ENCODE measurements at regions not wholly inside any gene's neighbourhood (a gene's known extent, or its start where the extent isn't known, plus 50 kb on each side); places are given as distances from the start of the nearest gene placed in this dataset.
A peak's percentile ranks its signal among the peaks of the same experiment; 100 is the strongest.

DNA sequence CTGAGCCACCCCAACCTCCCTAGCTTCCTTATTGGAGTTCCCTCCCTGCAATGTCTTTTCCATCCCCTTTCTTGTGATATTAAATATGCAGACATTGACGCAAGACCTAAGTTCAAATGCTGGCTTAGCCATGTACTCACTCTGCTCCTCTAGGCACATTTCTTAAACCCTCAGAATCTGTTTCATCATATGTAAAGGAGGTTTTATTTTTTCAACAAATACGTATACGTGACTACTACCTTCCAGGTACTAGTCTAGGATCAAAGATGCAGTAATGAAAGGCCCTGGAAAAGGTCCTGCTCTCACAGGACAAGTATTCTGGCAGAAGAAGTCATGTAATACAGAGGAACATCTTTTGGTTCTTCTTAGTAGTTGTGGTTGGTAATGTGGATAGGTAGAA, 98.6 kb downstream of the SIPA1L2 start:
- WGBS, 5 donors, result 91 to 96% (median 93%) methylated on average over 3 of the region's 3 CpGs

DNA sequence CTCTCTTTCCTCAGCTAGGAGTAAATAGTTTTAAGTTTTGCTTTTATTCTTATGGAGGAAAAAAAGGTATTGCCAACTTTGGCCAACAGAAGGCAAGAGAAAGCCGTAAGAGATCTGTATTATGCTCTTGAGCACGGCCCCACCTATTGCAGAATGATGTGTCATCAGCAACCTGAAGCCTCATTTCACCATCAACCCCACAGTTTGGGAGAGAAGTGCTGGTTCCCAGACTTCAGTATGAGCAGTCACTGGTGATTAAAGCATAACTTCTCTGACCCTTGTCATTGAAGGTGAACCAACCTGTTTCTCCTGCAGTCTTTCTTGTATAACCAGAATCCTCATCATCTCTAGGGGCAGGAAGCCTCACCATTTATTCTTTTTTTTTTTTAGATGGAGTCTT, 100.2 kb downstream of the SIPA1L2 start:
- Histone ChIP-seq H3K27ac (no peak overlapping the region), H3K27me3 (replicated peaks in 1 of 7) (no peaks in the 10 kb centered on the region), H3K36me3 (no peaks in the 10 kb centered on the region), H3K4me1 (peaks cover 0 to 36% (median 9%) of the 10 kb centered on the region in 6 donors), H3K4me3 (no peak overlapping the region), H3K9me3 (no peaks in the 10 kb centered on the region)
- WGBS, 5 donors, result 56 to 97% (median 86%) methylated on average over 2 of the region's 2 CpGs
- no peak for DNase-seq
- TF ChIP-seq, protein P1, sequence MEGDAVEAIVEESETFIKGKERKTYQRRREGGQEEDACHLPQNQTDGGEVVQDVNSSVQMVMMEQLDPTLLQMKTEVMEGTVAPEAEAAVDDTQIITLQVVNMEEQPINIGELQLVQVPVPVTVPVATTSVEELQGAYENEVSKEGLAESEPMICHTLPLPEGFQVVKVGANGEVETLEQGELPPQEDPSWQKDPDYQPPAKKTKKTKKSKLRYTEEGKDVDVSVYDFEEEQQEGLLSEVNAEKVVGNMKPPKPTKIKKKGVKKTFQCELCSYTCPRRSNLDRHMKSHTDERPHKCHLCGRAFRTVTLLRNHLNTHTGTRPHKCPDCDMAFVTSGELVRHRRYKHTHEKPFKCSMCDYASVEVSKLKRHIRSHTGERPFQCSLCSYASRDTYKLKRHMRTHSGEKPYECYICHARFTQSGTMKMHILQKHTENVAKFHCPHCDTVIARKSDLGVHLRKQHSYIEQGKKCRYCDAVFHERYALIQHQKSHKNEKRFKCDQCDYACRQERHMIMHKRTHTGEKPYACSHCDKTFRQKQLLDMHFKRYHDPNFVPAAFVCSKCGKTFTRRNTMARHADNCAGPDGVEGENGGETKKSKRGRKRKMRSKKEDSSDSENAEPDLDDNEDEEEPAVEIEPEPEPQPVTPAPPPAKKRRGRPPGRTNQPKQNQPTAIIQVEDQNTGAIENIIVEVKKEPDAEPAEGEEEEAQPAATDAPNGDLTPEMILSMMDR (IDR thresholded peaks at IDR 0.05 in 8 of 11, conservative IDR thresholded peaks at IDR 0.05 in 3 of 11), result no peak
- TF ChIP-seq POLR2A (IDR thresholded peaks at IDR 0.05) (no peak), POLR2AphosphoS5 (IDR thresholded peaks at IDR 0.05) (no peak)
- intact Hi-C loops (cut with DNase I; ENCODE audit: low total_unique reads), result no loop called here

More for the DNA sequence above, 98.6 kb downstream of the SIPA1L2 start:
- intact Hi-C loops (cut with DNase I; ENCODE audit: low total_unique reads), result no loop called here
- H3K4me1 ChIP-seq, result peaks cover 0 to 27% (median 9%) of the 10 kb centered on the region in 6 donors
- no peaks in the 10 kb centered on the region for H3K36me3 ChIP-seq
- H3K9me3 ChIP-seq, result no peaks in the 10 kb centered on the region
- TF ChIP-seq POLR2AphosphoS5 (IDR thresholded peaks at IDR 0.05), result no peak
- no peak for TF ChIP-seq POLR2A (IDR thresholded peaks at IDR 0.05)
- TF ChIP-seq, protein P1 (IDR thresholded peaks at IDR 0.05 in 8 of 11, conservative IDR thresholded peaks at IDR 0.05 in 3 of 11), result no peak
- no peaks in the 10 kb centered on the region for H3K27me3 ChIP-seq (replicated peaks in 1 of 7)
- DNase-seq, result no peak
- no peak overlapping the region for H3K27ac ChIP-seq
- H3K4me3 ChIP-seq, result no peak overlapping the region

DNA sequence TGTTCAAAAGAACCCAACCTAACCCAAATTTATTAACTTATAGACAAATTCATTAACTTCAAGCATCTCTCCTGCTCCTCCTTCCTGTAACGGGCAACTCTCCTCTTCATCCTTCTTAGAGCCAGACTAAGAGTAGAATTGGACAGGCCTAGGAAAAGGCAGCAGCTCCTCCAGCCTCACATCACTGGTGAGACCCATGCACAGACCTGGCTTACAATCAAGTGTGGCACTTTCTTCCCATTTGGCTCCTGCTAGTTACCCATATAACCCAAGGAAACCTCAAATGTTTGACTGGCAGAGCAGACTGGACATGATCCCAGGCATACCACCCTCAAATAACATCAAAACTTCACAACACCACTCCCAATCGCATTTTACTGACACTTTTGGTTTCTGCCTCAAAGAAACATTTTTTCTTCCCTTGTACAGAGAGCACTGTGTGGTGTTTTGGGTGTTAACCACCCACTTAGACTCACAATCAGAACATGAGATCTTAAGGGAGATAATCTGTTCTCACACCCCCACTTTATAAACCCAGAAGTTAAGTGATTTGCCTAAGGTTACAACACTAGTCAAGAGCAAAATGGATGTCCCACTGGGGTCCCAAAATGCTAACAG, 101.4 kb downstream of the SIPA1L2 start:
- no peaks in the 10 kb centered on the region for H3K36me3 ChIP-seq
- no peaks in the 10 kb centered on the region for H3K9me3 ChIP-seq
- intact Hi-C loops (cut with DNase I; ENCODE audit: low total_unique reads), result no loop called here
- 72 to 79% (median 74%) methylated on average over 2 of the region's 2 CpGs for WGBS, 5 donors
- peaks cover 0 to 36% (median 9%) of the 10 kb centered on the region in 6 donors for H3K4me1 ChIP-seq
- TF ChIP-seq POLR2AphosphoS5 (IDR thresholded peaks at IDR 0.05) (no peak), POLR2A (IDR thresholded peaks at IDR 0.05) (no peak)
- TF ChIP-seq, protein P1 (IDR thresholded peaks at IDR 0.05 in 8 of 11, conservative IDR thresholded peaks at IDR 0.05 in 3 of 11), result no peak
- no peak for DNase-seq
- H3K27me3 ChIP-seq (replicated peaks in 1 of 7), result no peaks in the 10 kb centered on the region
- peak overlapping the region in 3 of 8 donors; percentile 19 to 48 (median 39) for H3K27ac ChIP-seq
- H3K4me3 ChIP-seq, result no peak overlapping the region

DNA sequence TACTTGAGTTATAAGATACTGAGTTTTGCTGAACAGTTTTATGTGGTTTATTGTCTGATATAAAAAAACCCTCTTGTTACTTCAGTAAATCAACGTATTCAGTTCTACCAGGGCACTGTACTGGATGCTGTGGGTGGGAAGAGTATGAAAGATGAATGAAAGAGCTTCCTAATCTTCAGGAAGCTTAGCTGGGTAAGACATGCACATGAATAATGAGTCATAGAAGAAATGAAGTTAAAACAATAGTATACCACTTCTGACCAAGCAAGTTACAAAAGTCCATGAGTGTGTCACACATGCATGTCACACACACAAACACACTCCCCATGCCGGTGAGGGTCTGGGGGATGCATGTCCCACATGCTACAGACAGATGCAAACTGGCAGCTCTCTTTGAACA, 105.9 kb downstream of the SIPA1L2 start:
- Histone ChIP-seq H3K27me3 (replicated peaks in 1 of 7) (no peaks in the 10 kb centered on the region), H3K4me3 (no peak overlapping the region), H3K36me3 (no peaks in the 10 kb centered on the region), H3K4me1 (peaks cover 0 to 34% (median 9%) of the 10 kb centered on the region in 6 donors), H3K9me3 (no peaks in the 10 kb centered on the region), H3K27ac (no peak overlapping the region)
- TF ChIP-seq, protein P1 (IDR thresholded peaks at IDR 0.05 in 8 of 11, conservative IDR thresholded peaks at IDR 0.05 in 3 of 11), result no peak
- TF ChIP-seq POLR2A (IDR thresholded peaks at IDR 0.05), result no peak
- no peak for TF ChIP-seq POLR2AphosphoS5 (IDR thresholded peaks at IDR 0.05)
- 66 to 77% (median 69%) methylated on average over 2 of the region's 2 CpGs for WGBS, 5 donors
- intact Hi-C loops (cut with DNase I; ENCODE audit: low total_unique reads), result no loop called here
- no peak for DNase-seq
